Activated CD8-positive, alpha-beta memory T cell treated with anti-CD3 and anti-CD28 coated beads, Interleukin-2, amount 10 ng/mL, durations not matched to agents 7 days and 5 days (primary cell): ENCODE measurements at regions not wholly inside any gene's neighbourhood (a gene's known extent, or its start where the extent isn't known, plus 50 kb on each side); places are given as distances from the start of the nearest gene placed in this dataset.

Experiments used
- ATAC-seq: fragments of 150-1000 bp; cut with Tn5 transposase; one replicate; pipeline ENCODE4 v1.10.0; 2021; ENCODE audit warnings: moderate library complexity
- CTCF ChIA-PET: fragments of 350-600 bp; sonication (Branson Sonifier 250); formaldehyde crosslinking; loops from one replicate; lab custom pipeline; 2021; ENCODE audit warnings: antibody characterized with exemption; lab: Charles Lee
- DNase-seq: peaks from one replicate; pipeline ENCODE4 v3.0.0-alpha.2; 2020
- H3K27ac Mint-ChIP-seq: one replicate; pipeline ENCODE4 v1.8.0; 2021; ENCODE audit warnings: mild to moderate bottlenecking, mixed read lengths
- H3K27me3 Mint-ChIP-seq: one replicate; pipeline ENCODE4 v1.8.0; 2021; ENCODE audit warnings: mixed read lengths
- H3K36me3 Mint-ChIP-seq: one replicate; pipeline ENCODE4 v1.8.0; 2021; ENCODE audit warnings: mild to moderate bottlenecking, mixed read lengths
- H3K4me1 Mint-ChIP-seq: one replicate; pipeline ENCODE4 v1.8.0; 2021; ENCODE audit warnings: mixed read lengths
- H3K4me3 Mint-ChIP-seq: one replicate; pipeline ENCODE4 v1.8.0; 2021; ENCODE audit warnings: mild to moderate bottlenecking, moderate library complexity, mixed read lengths
- H3K9me3 Mint-ChIP-seq: one replicate; pipeline ENCODE4 v1.8.0; 2022; ENCODE audit warnings: low read depth, mixed read lengths

DNA sequence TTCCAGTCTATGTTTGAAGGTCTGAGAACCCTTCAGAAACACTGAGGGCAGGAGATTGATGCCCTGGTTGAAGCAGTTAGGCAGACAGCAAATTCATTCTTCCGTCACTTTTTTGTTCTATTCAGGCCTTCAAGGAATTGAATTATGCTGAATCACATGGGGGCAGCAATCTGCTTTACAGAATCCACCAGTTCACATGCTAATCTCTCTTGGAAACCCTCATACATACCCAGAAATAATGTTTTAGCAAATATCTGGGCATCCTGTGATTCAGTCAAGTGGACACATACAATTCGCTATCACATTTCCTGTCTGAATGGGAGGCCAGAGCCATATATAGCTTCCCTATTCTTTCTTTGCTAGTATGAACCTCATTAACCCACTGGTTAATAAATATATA is 301.4 kb upstream of the CNTNAP5 start:
- DNase-seq (no peak), ATAC-seq (no peak)
- Mint-ChIP-seq H3K27me3 (no peaks in the 10 kb centered on the region), H3K9me3 (peaks cover 10% of the 10 kb centered on the region), H3K4me3 (no peak overlapping the region), H3K27ac (no peak overlapping the region), H3K36me3 (no peaks in the 10 kb centered on the region), H3K4me1 (no peaks in the 10 kb centered on the region)
- CTCF ChIA-PET, result no interaction called here

DNA sequence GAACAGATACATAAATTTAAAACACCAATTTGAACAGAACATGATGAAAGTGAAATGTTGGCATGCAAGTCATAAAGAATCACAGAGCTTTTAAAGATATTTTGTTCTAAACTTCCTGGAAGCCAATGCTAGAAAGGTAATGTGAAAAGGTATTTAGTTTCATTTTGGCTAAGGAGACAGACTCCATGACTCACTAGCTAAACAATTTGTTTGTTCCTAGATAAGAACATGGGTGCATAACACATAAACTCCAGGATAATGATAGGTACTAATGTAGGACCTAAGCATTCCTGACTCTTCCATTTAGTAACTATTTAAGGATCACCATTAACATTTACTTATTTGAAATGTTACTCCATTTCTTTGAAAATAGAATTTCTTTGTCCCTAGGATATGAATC is 292.5 kb upstream of the CNTNAP5 start:
- DNase-seq (no peak), ATAC-seq (no peak)
- peaks cover 15% of the 10 kb centered on the region for H3K9me3 Mint-ChIP-seq
- H3K27me3 Mint-ChIP-seq, result no peaks in the 10 kb centered on the region
- no peaks in the 10 kb centered on the region for H3K4me1 Mint-ChIP-seq
- CTCF ChIA-PET, result no interaction called here
- H3K36me3 Mint-ChIP-seq, result no peaks in the 10 kb centered on the region
- H3K4me3 Mint-ChIP-seq, result no peak overlapping the region
- no peak overlapping the region for H3K27ac Mint-ChIP-seq

DNA sequence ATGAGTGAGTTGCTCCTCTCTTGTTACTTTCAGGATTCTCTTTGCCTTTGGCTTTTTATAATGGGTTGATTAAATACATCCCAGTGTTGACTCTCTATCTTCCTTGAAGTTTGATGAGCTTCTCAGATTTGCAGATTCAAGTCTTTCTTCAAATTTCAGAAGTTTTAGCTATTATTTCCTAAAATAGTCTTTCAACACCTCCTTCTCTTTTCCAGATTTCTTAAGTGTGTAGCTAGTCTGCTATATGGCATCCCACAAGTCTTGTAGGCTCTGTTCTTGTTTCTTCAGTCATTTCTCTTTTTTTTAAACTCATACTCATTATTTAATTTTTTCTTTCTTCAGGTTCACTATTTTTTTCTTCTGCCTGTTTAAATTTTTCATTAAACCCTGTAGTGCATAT is 287.7 kb upstream of the CNTNAP5 start:
- Mint-ChIP-seq H3K4me1 (no peaks in the 10 kb centered on the region), H3K9me3 (peaks cover 14% of the 10 kb centered on the region), H3K27ac (no peak overlapping the region), H3K36me3 (no peaks in the 10 kb centered on the region), H3K4me3 (no peak overlapping the region), H3K27me3 (no peaks in the 10 kb centered on the region)
- ATAC-seq, result no peak
- DNase-seq, result no peak
- CTCF ChIA-PET, result no interaction called here

DNA sequence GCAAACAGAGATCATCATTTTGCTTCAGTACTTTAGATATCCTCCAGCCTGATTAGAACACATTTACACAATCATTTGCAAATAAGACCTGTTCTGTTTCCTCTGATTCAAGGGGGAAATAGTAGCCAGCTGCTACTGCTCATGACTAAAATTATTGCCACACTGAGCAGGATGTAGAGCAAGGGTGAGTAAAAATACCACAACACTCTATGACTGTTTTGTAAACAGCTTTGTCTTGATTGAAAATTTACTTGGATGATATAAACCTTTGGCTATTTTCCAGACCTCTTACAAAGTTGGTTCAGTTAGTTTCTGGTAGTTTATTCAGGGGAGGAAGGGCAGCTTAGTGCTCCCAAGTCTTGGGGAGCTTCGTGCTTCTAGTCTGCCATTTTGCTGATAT is 286.4 kb upstream of the CNTNAP5 start:
- ATAC-seq, result no peak
- H3K4me1 Mint-ChIP-seq, result no peaks in the 10 kb centered on the region
- H3K36me3 Mint-ChIP-seq, result no peaks in the 10 kb centered on the region
- CTCF ChIA-PET, result no interaction called here
- H3K27me3 Mint-ChIP-seq, result no peaks in the 10 kb centered on the region
- no peak for DNase-seq
- no peak overlapping the region for H3K27ac Mint-ChIP-seq
- no peak overlapping the region for H3K4me3 Mint-ChIP-seq
- H3K9me3 Mint-ChIP-seq, result peaks cover 16% of the 10 kb centered on the region

DNA sequence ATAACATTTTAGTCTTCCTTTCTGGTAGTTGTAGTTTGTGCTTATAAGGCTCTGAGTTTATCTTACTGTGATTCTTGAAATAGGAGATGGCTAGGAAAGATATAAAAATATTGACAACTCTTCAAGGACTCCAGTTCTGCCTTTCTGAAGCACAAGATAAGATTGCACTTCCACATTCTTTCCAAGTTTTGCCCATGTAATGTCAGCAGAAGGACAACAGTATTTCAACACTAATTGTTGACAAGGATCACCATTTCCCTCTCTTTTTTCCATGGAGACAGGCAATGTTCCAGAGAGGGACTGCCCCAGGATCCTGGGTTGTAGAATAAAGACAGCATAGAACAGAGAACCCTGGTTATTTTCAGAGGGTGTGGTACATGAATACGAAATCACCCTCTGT is 279.1 kb upstream of the CNTNAP5 start:
- CTCF ChIA-PET, result no interaction called here
- DNase-seq, result no peak
- H3K4me3 Mint-ChIP-seq, result no peak overlapping the region
- no peak for ATAC-seq
- H3K27me3 Mint-ChIP-seq, result no peaks in the 10 kb centered on the region
- H3K9me3 Mint-ChIP-seq, result peaks cover 4% of the 10 kb centered on the region
- H3K4me1 Mint-ChIP-seq, result no peaks in the 10 kb centered on the region
- no peaks in the 10 kb centered on the region for H3K36me3 Mint-ChIP-seq
- H3K27ac Mint-ChIP-seq, result no peak overlapping the region

DNA sequence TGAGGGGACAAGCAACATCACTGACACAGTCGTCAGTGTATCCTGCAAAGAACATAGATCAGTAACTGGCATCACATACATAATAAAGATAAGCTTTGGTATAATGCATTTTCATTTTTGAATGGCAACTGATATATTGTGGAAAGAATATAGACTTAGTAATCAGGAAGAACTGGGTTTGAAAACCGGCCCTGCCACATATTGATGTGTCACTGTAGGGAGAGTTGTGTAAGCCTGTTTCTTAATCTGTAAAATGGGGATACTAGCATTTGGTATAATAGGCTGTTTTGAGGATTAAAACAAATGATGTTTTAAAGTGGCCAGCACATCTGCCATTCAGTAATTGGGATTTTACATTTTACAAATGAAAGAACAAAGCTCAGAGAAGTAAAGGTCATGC is 277.8 kb upstream of the CNTNAP5 start:
- Mint-ChIP-seq H3K4me3 (no peak overlapping the region), H3K36me3 (no peaks in the 10 kb centered on the region), H3K27ac (no peak overlapping the region), H3K4me1 (no peaks in the 10 kb centered on the region), H3K9me3 (peaks cover 4% of the 10 kb centered on the region), H3K27me3 (no peaks in the 10 kb centered on the region)
- CTCF ChIA-PET, result no interaction called here
- DNase-seq (no peak), ATAC-seq (no peak)

DNA sequence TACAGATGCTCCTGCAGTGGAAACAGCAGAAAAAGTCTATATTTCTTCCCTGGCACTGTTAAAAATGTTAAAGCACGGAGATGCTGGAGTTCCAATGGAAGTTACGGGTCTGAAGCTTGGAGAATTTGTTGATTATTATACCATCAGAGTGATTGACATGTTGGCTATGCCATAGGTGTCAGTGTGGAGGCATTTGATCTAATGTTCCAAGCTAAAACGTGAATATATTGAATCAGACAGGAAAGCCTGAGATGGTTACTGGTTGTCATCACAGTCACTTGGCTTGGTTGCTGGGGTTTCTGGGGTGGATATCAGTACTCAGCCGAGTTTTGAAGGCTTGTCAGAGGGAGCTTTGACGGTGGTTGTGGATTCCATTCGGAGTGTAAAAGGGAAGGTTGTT is 262.9 kb upstream of the CNTNAP5 start:
- Mint-ChIP-seq H3K4me3 (no peak overlapping the region), H3K27me3 (no peaks in the 10 kb centered on the region), H3K27ac (no peak overlapping the region), H3K9me3 (peaks cover 11% of the 10 kb centered on the region), H3K36me3 (no peaks in the 10 kb centered on the region), H3K4me1 (no peaks in the 10 kb centered on the region)
- CTCF ChIA-PET, result no interaction called here
- ATAC-seq (no peak), DNase-seq (no peak)

DNA sequence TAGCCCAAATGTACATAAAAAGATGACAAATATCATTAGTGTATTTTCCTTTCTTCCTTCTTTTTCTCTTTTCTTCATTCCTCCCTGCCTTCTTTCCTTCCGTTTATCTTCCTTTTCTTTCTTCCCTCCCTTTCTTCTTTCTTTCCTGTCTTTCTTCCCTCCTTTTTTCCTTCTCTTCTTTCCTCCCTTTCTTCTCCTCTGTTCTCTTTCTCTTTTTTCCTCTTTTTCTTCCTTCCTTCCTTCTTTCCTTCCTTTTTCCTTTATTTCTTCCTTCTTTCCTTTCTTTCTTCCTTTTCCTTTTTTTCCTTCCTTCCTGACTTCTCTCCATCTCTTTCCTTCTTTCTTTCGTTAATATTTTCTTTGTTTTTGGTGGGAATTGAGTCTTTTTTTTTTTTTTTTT is 256.9 kb upstream of the CNTNAP5 start:
- H3K27ac Mint-ChIP-seq, result no peak overlapping the region
- DNase-seq (no peak), ATAC-seq (no peak)
- CTCF ChIA-PET, result no interaction called here
- no peak overlapping the region for H3K4me3 Mint-ChIP-seq
- H3K27me3 Mint-ChIP-seq, result no peaks in the 10 kb centered on the region
- H3K4me1 Mint-ChIP-seq, result no peaks in the 10 kb centered on the region
- H3K36me3 Mint-ChIP-seq, result no peaks in the 10 kb centered on the region
- peaks cover 12% of the 10 kb centered on the region for H3K9me3 Mint-ChIP-seq

DNA sequence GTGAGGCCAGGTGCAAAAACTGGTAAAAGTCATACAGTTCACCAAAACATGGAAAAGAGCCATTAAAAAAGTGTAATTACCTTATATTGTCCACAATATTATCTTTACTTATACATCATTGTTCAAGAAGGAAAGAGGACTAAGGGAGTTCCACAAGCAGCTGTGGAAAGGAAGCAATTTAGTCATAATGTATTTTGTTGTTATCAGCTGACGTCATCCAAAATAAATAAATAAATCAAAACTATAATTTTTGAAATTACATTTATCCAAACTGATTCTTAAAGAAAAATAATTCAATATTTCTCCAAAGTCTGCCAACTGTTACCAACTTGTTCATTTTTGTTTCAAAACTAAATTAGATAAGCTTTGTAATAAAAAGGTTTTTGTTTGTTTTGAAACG is 256.1 kb upstream of the CNTNAP5 start:
- DNase-seq (no peak), ATAC-seq (no peak)
- Mint-ChIP-seq H3K9me3 (peaks cover 14% of the 10 kb centered on the region), H3K36me3 (no peaks in the 10 kb centered on the region), H3K27ac (no peak overlapping the region), H3K4me1 (no peaks in the 10 kb centered on the region), H3K27me3 (no peaks in the 10 kb centered on the region), H3K4me3 (no peak overlapping the region)
- CTCF ChIA-PET, result no interaction called here

DNA sequence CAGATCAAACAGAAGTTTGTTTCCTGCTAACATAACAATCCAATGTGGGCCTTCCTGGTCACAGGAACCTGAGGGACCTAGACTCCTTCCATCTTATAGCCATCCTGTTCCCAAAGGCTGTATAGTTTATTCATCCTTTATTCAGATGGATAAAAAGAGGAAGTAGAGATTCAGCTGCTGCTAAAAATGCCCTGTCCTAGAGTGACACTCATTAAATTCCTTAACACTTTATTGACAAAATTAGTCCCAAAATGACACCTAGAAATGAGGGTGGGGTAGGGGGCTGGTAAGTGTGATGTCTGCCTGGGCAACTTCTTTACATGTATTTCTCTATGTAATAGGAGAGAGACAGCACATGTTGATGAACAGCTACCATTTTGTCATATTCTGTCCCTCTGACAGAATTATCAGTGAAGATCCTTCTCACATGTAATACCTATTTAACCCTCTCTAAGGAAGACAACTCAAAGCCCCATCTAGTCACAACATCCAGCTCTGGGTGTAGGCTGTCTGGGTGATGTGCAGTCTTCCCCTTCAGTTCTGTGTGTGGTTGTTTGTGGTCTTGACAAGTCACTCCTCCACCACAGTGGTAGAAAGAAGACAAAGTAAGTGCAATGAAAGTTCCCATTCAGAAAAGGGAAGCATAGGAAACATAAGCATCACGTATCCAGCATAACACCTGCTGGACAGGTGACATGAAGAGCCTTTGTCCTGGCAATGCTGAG is 253.9 kb upstream of the CNTNAP5 start:
- Mint-ChIP-seq H3K9me3 (peaks cover 18% of the 10 kb centered on the region), H3K4me1 (no peaks in the 10 kb centered on the region), H3K27me3 (no peaks in the 10 kb centered on the region), H3K4me3 (no peak overlapping the region), H3K36me3 (no peaks in the 10 kb centered on the region), H3K27ac (no peak overlapping the region)
- CTCF ChIA-PET, result no interaction called here
- no peak for ATAC-seq
- no peak for DNase-seq

DNA sequence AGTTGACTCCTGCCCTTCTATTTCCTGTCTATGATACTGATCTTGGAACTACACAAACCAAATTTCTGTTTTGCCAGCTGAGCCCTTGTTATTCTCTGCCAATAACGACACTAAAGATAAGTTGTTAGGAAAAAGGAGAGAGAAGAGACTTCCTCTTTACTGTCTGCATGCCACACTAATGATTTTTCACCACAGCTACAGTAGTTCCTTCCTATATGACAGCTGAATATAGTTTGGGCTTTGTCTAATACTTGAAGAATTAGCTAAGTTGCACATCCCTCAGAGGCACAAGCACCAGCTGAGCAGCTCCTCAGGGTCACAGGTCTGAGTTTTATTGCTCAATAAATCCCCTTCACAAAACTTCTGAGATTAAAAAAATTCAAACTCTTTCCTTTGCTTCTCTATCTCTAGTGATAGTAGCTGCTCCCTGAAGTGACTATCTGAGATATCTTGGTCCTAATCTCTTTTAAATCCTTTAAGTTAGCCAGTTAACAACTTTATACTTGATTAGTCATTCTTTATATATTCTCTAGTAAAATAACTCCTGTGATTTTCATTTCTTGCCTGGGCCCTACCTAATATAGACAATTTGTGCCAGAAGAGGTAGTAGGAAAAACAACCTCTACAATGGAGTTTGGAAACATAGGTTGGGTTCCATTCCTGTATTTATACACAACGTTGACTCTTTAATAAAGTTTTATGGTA is 253.0 kb upstream of the CNTNAP5 start:
- Mint-ChIP-seq H3K36me3 (no peaks in the 10 kb centered on the region), H3K27me3 (no peaks in the 10 kb centered on the region), H3K4me3 (no peak overlapping the region), H3K9me3 (peaks cover 18% of the 10 kb centered on the region), H3K27ac (no peak overlapping the region), H3K4me1 (no peaks in the 10 kb centered on the region)
- CTCF ChIA-PET, result no interaction called here
- DNase-seq, result no peak
- no peak for ATAC-seq

DNA sequence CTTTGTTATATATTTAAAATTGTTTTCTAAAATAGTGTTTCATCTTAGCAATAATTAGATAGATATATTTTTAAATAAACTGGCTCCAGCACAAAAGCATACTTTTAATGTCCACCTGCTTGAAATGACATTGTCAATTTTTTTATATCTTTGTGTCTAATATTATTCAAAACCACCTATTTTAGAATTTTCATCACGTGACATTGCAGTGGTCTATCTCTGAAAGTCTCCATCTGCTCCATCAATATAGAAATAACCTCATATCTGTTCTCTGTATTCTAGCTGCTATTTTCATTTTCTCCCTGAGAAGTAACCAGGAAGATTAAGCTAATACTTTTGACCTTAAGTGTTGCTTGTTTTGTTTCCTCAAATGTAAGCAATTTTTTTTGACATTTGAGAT is 248.0 kb upstream of the CNTNAP5 start:
- Mint-ChIP-seq H3K4me3 (no peak overlapping the region), H3K36me3 (no peaks in the 10 kb centered on the region), H3K4me1 (no peaks in the 10 kb centered on the region), H3K27me3 (no peaks in the 10 kb centered on the region), H3K9me3 (peaks cover 15% of the 10 kb centered on the region), H3K27ac (no peak overlapping the region)
- no peak for ATAC-seq
- CTCF ChIA-PET, result no interaction called here
- no peak for DNase-seq

DNA sequence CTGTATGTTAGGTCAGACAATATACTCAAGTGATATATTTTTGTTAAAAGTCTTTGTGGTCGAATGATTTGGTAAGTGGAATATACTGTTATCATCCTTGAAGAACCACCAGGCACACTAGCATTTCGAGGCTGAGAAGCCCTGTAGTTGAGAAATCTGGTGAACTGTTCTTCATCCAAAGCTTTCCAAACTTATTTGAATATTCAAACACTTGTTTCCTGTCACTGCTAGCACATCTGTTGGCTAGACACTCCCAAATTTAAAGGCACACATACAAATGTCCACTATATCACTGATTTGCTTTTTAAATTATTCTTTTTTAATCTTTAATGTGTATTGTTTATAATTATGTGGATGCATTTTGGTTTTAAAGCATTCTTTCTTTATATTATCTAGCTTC is 241.9 kb upstream of the CNTNAP5 start:
- H3K27ac Mint-ChIP-seq, result no peak overlapping the region
- no peaks in the 10 kb centered on the region for H3K36me3 Mint-ChIP-seq
- no peaks in the 10 kb centered on the region for H3K27me3 Mint-ChIP-seq
- peaks cover 6% of the 10 kb centered on the region for H3K9me3 Mint-ChIP-seq
- CTCF ChIA-PET, result no interaction called here
- H3K4me3 Mint-ChIP-seq, result no peak overlapping the region
- DNase-seq (no peak), ATAC-seq (no peak)
- H3K4me1 Mint-ChIP-seq, result no peaks in the 10 kb centered on the region

DNA sequence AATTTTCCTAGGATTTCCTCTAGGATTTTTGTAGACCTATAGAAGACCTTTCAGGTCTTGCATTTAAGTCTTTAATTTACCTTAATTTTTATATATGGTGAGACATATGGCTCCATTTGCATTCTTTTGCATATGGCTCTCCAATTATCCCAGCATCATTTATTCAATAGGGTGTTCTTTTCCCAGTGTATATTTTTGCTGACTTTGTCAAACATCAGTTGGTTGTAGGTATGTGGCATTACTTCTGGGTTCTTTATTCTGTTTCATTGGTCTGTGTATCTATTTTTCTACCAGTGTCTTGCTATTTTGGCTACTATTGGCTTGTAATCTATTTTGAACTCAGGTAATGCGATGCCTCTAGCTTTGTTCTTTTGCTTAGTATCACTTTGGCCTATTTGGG is 239.8 kb upstream of the CNTNAP5 start:
- no peak for ATAC-seq
- no peak overlapping the region for H3K4me3 Mint-ChIP-seq
- no peak for DNase-seq
- no peaks in the 10 kb centered on the region for H3K4me1 Mint-ChIP-seq
- H3K9me3 Mint-ChIP-seq, result peaks cover 3% of the 10 kb centered on the region
- no peak overlapping the region for H3K27ac Mint-ChIP-seq
- no peaks in the 10 kb centered on the region for H3K27me3 Mint-ChIP-seq
- H3K36me3 Mint-ChIP-seq, result no peaks in the 10 kb centered on the region
- CTCF ChIA-PET, result no interaction called here
